GM18909 (cell line): ENCODE measurements at regions not wholly inside any gene's neighbourhood (a gene's known extent, or its start where the extent isn't known, plus 50 kb on each side); places are given as distances from the start of the nearest gene placed in this dataset.

Experiments
- ATAC-seq: cut with Tn5 transposase; IDR thresholded peaks from one replicate; pipeline ENCODE4 v1.9.1; 2021; ENCODE audit warnings: mild to moderate bottlenecking; ENCODE audit not compliant: unreplicated experiment, poor library complexity

GRCh38 chr10:36882781-36883180 lies 242.6 kb upstream of the ANKRD30A start:
- no peak for ATAC-seq

- ATAC-seq = peak; percentile 62
Observed at GRCh38 chr10:36880898-36881297, 244.5 kb upstream of the ANKRD30A start.

DNA sequence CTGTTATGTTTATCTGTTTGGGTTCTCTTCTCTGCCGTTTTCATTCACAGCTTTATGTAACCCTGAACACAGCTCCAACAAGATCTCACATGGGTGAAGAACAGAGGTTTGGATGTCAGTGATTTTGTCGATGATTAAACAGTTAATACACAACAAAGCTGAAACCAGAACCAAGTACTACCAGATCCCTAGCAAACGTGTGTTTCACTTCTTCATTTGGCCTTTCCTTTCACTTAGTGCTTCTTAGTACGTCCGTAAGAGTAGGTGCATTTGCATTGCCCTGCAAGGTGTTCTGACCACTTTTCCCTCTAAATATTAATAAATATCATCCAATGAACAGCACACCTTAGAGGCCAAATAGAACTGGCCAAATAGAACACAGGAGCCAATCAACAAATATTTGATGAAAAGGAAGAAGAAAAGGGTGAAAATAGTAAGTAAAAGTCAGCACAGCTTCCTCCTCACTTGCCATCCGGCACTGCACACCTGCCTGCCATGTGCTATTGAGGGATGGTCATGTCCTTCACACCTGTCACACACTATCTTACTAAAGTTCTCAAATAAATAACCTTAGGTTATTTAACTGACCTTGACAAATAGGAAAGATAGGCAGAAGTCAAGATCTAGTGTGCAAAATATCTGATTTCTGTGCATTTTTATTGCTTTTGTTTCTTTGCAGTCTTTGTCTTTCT lies 252.6 kb upstream of the ANKRD30A start:
- peak; percentile 99 for ATAC-seq

GRCh38 chr10:36840788-36841187 lies 284.6 kb upstream of the ANKRD30A start:
- ATAC-seq = no peak

GRCh38 chr10:36837416-36837815 lies 288.0 kb upstream of the ANKRD30A start:
- ATAC-seq = no peak

DNA sequence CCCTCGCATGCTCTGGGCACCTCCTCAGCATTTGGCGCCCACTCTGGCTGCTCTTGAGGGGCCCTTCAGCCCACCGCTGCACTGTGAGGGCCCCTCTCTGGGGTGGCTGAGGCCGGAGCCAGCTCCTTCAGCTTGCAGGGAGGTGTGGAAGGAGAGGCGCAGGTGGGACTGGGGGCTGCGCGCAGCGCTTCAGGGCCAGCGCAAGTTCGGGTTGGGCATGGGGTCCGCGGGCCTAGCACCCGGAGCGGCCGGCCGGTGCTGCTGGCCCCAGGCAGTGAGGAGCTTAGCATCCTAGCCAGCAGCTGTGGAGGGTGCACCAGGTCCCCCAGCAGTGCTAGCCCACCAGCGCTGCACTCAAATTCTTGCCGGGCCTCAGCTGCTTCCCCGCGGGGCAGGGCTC lies 305.6 kb upstream of the ANKRD30A start:
- ATAC-seq = no peak

GRCh38 chr10:36817898-36818297 lies 307.5 kb upstream of the ANKRD30A start:
- no peak for ATAC-seq

GRCh38 chr10:36808625-36809362 lies 316.6 kb upstream of the ANKRD30A start:
- ATAC-seq = no peak

GRCh38 chr10:36803229-36803628 lies 322.2 kb upstream of the ANKRD30A start:
- no peak for ATAC-seq

- ATAC-seq = no peak
Observed at GRCh38 chr10:36802490-36803153, 322.8 kb upstream of the ANKRD30A start.

DNA sequence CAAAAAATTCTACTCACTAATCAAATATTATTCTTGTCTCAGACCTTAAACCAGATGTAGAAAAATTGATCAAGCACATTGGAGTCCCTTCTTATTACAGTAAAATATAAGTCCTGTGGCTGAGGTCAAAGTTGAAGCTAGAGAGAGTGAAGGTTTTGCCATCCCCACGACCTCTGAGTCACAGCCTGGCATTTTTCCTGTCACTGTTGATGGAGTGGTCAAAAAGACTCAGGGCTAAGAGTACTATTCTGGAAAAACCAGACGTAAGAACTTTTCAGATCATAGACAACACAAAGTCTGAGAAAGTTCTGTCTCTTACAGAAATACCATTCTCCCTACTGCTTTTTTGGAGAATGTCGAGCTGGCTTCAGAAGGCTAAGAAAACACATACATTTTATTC lies 323.7 kb upstream of the ANKRD30A start:
- ATAC-seq = no peak

- no peak for ATAC-seq
Observed at GRCh38 chr10:36794981-36795380, 330.4 kb upstream of the ANKRD30A start.

- ATAC-seq = no peak
Observed at GRCh38 chr10:36789974-36790373, 335.4 kb upstream of the ANKRD30A start.

DNA sequence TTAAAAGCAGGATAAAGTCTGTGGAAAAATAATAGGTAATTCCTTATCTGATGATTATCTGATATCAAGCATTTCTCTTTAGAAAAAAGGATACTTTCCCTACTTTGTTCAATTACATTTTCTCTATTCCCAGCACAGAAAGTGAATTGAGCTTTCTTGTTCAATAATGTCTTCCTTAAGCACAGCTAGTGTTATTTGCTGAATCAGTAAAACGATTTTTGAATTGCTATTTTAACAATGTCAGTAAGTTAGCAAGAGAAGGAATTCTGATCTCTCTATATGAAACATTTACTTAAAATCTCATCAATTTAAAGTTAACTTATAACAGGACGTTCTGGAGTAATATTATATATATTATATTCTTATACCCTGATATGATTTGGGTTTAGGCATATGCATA lies 337.2 kb upstream of the ANKRD30A start:
- ATAC-seq = no peak

DNA sequence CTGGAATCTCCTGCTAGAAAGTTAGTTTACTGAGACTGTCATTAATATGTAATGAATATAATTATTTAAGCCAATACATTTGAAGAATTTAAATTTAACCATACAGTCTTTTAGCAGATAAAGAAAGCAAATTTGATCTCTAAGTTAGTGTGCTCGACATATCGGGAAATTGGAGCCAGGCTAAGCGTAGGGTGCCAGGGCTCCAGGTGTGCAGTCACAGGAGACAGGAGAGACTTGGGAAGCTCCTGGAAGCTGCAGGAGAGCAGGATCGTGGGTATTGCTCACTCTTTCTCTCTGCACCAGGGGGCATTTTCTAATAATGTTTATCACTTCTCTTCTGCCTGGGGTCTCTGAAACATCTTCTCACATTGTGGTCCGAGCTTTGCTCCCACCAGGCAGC lies 342.0 kb upstream of the ANKRD30A start:
- no peak for ATAC-seq

DNA sequence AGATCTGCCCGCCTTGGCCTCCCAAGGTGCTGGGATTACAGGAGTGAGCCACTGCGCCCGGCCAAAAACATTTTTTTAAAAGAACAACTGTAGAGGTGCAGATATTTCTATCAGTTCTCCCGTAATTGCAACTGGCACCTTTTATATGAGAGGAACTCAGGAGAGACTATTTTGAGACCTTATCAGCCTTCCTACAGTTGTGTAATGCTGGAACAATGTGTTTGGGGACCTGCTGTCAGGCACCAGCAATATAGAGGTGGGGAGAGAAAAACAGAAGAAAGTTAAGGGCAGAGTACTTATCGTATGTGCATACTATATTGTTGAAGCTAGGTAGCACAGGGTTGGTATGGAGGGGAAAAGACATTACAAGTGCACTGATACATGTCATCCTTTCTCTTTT lies 343.8 kb upstream of the ANKRD30A start:
- ATAC-seq = no peak

- ATAC-seq = no peak
Observed at GRCh38 chr10:36780158-36780557, 345.2 kb upstream of the ANKRD30A start.

GRCh38 chr10:36779238-36779846 lies 346.1 kb upstream of the ANKRD30A start:
- no peak for ATAC-seq

DNA sequence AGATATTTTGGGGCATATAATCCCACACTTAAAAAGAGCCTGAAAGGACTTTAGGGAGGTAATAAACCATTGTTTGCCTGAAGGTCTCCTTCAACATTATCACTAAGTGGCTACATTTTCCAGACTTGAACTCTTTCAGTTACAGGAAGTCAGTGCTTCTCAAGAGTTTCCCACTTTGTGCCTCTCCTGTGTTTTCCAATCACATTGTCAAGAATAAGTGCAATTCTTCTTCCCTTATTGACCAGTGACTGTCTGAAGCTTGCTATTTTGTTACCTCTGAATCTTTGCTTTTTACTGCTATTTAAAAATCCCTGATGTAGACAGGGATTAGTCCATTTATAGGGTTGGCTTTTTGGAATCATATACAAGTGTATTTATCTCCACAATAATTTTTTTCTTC lies 346.7 kb upstream of the ANKRD30A start:
- ATAC-seq = no peak

GRCh38 chr10:36773652-36774051 lies 351.7 kb upstream of the ANKRD30A start:
- no peak for ATAC-seq

DNA sequence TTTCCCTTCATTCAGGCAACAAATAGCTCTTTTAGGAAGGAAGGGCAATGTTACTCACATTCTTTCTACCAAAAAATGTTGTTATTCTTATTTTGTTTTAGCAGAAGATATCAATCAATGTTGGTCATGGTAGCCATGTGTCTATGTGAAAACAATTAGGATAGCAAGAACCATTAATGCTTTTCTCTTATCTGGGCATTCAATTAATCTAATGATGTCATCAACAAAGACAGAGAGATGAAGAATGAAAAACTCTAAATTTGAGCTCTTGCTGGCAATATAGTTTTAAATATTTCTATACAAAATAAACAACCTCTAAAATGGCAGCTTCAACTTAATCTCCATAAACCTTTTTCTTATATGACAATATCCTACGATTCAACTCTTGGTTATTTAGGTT lies 353.7 kb upstream of the ANKRD30A start:
- ATAC-seq = no peak
